GM19455 (cell line): ENCODE measurements at regions not wholly inside any gene's neighbourhood (a gene's known extent, or its start where the extent isn't known, plus 50 kb on each side); places are given as distances from the start of the nearest gene placed in this dataset.
"Not testable (repeated sequence)": the region's sequence is repeated elsewhere in the genome, so short reads cannot be mapped to it uniquely, and the experiment has no call there.

ENCODE experiments used
- ATAC-seq: cut with Tn5 transposase; IDR thresholded peaks from one replicate; pipeline ENCODE4 v1.9.1; 2021; ENCODE audit not compliant: unreplicated experiment

DNA sequence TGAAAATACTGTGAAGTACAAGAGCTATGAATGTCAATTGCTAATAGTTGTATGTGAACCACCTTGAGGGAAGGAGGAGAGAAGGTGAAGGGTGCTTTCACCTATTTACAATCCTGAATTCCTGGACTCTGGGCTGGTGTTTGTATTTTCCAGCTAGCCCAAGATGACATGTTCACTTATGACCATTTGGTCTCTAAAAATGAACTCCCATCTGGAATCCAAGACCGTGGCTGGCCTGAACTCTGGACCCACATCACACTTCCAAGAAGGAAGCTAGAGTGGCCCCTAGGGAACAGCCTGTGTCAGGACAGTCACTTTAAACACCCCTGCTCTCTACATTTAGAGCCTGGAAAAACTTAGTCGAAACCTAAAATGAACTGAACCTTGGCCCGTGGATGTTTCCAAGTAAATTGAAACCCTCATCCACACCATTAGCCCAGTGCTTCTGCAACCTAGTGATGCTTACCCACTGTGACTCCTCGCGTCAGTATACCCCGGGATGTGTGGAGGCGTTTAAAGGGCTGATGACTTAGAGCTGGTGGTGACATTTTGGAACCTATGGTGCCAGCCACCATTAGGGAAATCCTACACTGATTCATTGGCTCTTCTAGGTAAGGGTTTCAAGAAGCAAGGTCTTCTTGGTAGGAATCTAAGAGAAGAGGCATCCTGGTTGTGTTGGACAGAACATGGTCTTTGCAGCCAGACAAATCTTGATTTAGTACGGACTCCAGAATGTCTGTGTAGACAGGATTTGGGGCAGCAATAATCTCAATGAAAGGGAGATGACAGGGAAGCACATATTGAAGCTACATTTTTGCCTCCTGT, 171.5 kb upstream of the IRF2BP2 start:
- ATAC-seq: no peak

DNA sequence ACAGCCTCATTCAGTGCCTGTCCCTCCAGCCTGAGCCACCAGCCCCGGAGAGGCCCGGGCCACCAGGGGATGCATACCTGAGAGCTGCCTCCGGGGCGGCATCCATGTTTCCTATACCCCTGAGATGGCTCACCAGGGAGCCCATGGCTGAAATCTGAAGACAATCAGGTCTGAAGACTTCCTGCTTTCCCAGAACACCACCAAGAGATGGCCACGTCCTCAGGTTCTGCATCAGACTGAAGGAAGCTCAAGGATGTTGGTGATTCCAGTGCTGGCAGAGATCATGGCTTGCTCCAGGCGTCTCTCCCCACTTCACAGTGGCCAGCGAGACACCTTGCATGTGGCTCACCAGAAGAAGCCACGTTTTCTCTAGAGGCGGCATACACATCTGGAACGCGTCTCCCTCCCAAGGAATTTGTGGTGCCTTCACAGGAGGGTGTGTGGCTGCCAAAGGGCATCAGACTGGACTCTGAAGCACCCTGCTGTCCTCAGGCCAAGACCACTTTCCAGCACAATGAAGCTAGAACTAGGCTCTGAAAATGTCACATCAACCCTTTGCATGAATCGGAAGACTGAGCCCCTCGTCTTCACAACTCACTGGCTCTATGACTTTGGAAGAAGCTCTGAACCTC, 170.7 kb upstream of the IRF2BP2 start:
- no peak for ATAC-seq

DNA sequence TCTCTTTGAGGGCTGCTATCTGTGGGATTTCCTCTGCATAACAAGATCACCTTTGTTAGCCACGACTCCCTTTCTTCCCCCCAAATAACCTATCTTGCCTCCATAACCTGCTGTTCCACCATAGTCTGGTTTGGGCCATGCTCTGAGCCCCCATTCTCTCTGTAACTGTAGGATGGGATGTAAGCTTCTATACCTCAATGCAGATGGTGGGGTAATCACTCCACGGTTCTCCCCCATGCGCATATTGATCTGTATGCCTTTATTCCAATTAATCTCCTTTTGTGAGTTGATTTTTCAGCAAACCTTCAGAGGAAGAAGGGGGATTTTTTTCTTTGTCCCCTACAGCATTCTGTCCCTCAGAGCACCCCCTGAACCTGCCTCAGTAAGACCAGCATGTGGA, 170.1 kb upstream of the IRF2BP2 start:
- ATAC-seq: no peak

GRCh38 chr1:234779600-234779999, 169.6 kb upstream of the IRF2BP2 start:
- not testable (repeated sequence) for ATAC-seq

DNA sequence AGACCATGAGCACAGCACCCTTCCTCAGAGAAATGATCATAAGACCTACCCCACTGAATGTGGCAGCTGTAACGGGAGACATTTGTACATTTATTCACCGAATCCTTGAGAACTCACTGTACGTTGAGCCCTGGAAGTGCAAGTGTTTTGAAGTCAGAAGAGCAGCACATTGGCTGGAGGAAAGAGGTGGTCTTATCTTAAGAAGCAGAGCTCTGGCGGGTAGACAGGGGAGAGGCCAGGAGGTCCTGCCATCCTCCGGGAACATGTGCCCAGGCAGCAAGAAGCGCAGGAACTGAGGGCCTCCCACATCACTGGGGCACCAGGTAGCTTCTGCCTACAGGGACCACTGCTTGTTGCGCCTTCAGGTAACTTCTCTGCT, 169.2 kb upstream of the IRF2BP2 start:
- no peak for ATAC-seq

GRCh38 chr1:234778221-234779159, 168.5 kb upstream of the IRF2BP2 start:
- no peak for ATAC-seq

GRCh38 chr1:234777856-234778220, 167.9 kb upstream of the IRF2BP2 start:
- ATAC-seq: no peak

- no peak for ATAC-seq
Measured at GRCh38 chr1:234776876-234777855, 167.2 kb upstream of the IRF2BP2 start.

GRCh38 chr1:234776256-234776875, 166.4 kb upstream of the IRF2BP2 start:
- ATAC-seq: no peak

- ATAC-seq: no peak
Measured at GRCh38 chr1:234775477-234776246, 165.7 kb upstream of the IRF2BP2 start.

- no peak for ATAC-seq
Measured at GRCh38 chr1:234774971-234775370, 165.0 kb upstream of the IRF2BP2 start.

GRCh38 chr1:234773936-234774677, 164.1 kb upstream of the IRF2BP2 start:
- ATAC-seq: no peak

DNA sequence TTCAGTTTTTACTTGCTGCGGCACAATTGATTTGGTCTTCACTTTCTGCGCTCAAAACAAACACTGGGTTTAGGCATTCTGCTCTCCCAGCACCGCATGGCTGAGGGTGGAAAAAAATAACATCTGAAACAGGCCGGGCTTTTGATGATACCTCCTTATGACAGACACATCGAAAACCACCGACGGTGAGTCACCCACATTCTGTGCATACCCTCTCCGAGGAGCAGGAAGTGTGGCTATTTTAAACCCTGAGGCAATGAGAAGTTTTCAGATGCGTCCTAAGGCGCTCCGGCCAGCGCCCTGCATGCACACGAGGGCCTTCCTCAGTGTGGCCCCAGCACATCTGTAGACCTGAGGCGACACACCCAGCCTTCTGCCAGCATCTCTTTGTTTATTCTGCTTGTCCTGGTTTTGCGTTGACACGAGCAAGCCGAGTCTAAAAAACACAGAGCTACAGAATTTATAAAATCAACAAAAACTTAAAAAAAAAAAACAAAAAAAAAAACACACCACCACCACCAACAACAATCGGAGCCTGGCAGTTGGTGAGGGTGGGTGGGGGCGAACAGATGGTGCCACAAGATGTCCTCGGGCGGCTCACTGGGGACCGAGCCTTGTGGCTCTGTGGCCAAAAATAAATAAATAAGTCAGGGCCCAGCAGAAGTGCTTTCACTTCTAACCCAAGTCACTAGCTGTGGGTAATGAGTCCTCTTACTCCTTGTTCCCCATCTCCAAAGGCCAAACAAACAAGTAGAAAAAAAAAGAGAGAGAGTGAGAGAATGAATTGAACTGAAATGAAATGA, 162.6 kb upstream of the IRF2BP2 start:
- peak; percentile 87 for ATAC-seq

GRCh38 chr1:234771642-234772344, 161.8 kb upstream of the IRF2BP2 start:
- ATAC-seq: no peak

DNA sequence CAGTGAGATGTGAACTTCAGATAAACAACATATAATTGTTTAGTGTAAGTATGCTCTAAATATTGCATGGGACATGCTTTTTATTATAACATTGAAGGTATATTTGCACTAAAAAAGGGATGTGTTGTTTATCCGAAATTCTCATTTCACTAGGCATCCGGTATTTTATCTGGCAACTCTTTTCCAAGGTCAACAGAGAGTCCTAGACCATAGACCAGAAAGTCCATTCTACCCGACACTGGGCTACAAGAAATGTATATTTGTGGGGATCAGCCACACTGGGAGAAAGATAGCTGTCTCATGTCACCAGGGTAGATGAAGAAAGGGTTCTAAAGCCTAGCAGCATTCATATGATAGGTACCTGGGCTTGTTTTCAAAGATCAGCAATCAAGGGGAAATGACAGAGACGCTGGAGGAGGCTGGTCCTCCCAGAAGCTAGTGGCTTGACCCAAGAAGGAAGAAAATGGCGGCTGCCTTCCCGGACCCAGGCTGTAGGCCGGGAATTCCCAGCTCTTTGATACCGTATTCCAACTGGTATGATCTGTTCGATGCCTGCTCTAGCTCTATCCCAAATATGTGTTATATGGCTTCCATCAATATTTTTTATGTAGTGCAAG, 161.1 kb upstream of the IRF2BP2 start:
- ATAC-seq: no peak

GRCh38 chr1:234769986-234770795, 160.2 kb upstream of the IRF2BP2 start:
- no peak for ATAC-seq
